KG1 (cell line): ENCODE measurements at regions not wholly inside any gene's neighbourhood (a gene's known extent, or its start where the extent isn't known, plus 50 kb on each side); places are given as distances from the start of the nearest gene placed in this dataset.

Experiments used
- DNase-seq: peaks from one replicate; lab custom pipeline; 2025; lab: John Stamatoyannopoulos, UW

GRCh38 chr6:113451049-113451448, 406.1 kb upstream of the MARCKS start:
- DNase-seq = no peak

GRCh38 chr6:113457198-113457597, 399.9 kb upstream of the MARCKS start:
- no peak for DNase-seq

- no peak for DNase-seq
Measured at GRCh38 chr6:113457751-113458150, 399.4 kb upstream of the MARCKS start.

- no peak for DNase-seq
Measured at GRCh38 chr6:113458368-113459010, 398.7 kb upstream of the MARCKS start.

GRCh38 chr6:113461153-113461932, 395.8 kb upstream of the MARCKS start:
- no peak for DNase-seq

- no peak for DNase-seq
Measured at GRCh38 chr6:113464536-113464935, 392.6 kb upstream of the MARCKS start.

GRCh38 chr6:113464960-113465359, 392.2 kb upstream of the MARCKS start:
- no peak for DNase-seq

GRCh38 chr6:113466526-113466925, 390.6 kb upstream of the MARCKS start:
- DNase-seq = no peak

GRCh38 chr6:113475392-113475791, 381.8 kb upstream of the MARCKS start:
- DNase-seq = no peak

GRCh38 chr6:113476937-113477839, 380.0 kb upstream of the MARCKS start:
- no peak for DNase-seq

- no peak for DNase-seq
Measured at GRCh38 chr6:113480616-113481015, 376.5 kb upstream of the MARCKS start.

- DNase-seq = no peak
Measured at GRCh38 chr6:113481458-113481857, 375.7 kb upstream of the MARCKS start.

GRCh38 chr6:113481910-113482309, 375.2 kb upstream of the MARCKS start:
- no peak for DNase-seq

- no peak for DNase-seq
Measured at GRCh38 chr6:113482771-113483170, 374.4 kb upstream of the MARCKS start.

GRCh38 chr6:113486199-113486598, 370.9 kb upstream of the MARCKS start:
- no peak for DNase-seq

GRCh38 chr6:113487489-113488058, 369.6 kb upstream of the MARCKS start:
- no peak for DNase-seq

GRCh38 chr6:113488061-113488460, 369.1 kb upstream of the MARCKS start:
- DNase-seq = no peak

GRCh38 chr6:113488812-113489685, 368.1 kb upstream of the MARCKS start:
- no peak for DNase-seq

GRCh38 chr6:113489952-113490746, 367.0 kb upstream of the MARCKS start:
- DNase-seq = no peak

- no peak for DNase-seq
Measured at GRCh38 chr6:113491376-113491775, 365.8 kb upstream of the MARCKS start.
